Body of pancreas (tissue), 4 donors: ENCODE measurements at regions not wholly inside any gene's neighbourhood (a gene's known extent, or its start where the extent isn't known, plus 50 kb on each side); places are given as distances from the start of the nearest gene placed in this dataset.

ENCODE experiments used
- POLR2A ChIP-seq, 3 donors: fragments of 450-650 bp; IDR thresholded peaks; one replicate each; pipeline ENCODE4 v1.6.1; 2016; ENCODE audit warnings: antibody characterized with exemption in 3 of 3, mild to moderate bottlenecking in 2 of 3
- TF ChIP-seq, protein P1 (sequence below), 7 experiments: fragments of 450-650 bp in 4 of 7; fragments of 200-600 bp in 3 of 7; sonication (generic) in 3 of 7; IDR thresholded peaks; one replicate each; pipeline ENCODE4 v1.5.1; 2016 to 2019; ENCODE audit warnings: antibody characterized with exemption in 7 of 7

DNA sequence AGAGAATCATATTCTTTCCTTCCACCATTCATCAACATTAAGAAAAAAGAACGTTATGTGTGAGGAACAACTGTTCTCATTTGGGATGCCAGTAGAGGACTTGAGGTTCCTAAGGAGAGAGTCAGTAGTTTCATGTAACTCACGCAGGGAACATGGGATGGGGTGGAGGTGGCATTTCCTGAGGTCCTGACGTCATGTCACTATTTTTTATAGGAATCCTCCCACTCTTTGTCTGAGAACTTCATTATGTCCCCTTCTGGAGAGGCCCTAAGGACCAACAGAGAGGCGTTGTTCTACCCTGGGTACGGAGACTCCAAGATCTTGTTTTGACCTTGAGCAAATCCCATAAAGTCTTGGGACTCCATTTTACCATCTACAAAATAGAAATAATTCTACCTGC, 211.7 kb upstream of the SOX9 start:
- TF ChIP-seq, protein P1, sequence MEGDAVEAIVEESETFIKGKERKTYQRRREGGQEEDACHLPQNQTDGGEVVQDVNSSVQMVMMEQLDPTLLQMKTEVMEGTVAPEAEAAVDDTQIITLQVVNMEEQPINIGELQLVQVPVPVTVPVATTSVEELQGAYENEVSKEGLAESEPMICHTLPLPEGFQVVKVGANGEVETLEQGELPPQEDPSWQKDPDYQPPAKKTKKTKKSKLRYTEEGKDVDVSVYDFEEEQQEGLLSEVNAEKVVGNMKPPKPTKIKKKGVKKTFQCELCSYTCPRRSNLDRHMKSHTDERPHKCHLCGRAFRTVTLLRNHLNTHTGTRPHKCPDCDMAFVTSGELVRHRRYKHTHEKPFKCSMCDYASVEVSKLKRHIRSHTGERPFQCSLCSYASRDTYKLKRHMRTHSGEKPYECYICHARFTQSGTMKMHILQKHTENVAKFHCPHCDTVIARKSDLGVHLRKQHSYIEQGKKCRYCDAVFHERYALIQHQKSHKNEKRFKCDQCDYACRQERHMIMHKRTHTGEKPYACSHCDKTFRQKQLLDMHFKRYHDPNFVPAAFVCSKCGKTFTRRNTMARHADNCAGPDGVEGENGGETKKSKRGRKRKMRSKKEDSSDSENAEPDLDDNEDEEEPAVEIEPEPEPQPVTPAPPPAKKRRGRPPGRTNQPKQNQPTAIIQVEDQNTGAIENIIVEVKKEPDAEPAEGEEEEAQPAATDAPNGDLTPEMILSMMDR (IDR thresholded peaks at IDR 0.05): no peak
- no peak for TF ChIP-seq POLR2A (IDR thresholded peaks at IDR 0.05)
